ENCODE measurements at regions not wholly inside any gene's neighbourhood (a gene's known extent, or its start where the extent isn't known, plus 50 kb on each side); places are given as distances from the start of the nearest gene placed in this dataset.

- TF ChIP-seq CTCF (conservative IDR thresholded peaks at IDR 0.05; ENCODE audit: low read depth in 2 of 2), result no peak
- TF ChIP-seq EZH2phosphoT487 (IDR thresholded peaks at IDR 0.05; ENCODE audit: unreplicated experiment), result no peak
- TF ChIP-seq REST (IDR thresholded peaks at IDR 0.05; ENCODE audit: unreplicated experiment), result no peak
- no peak for TF ChIP-seq POLR2AphosphoS5 (IDR thresholded peaks at IDR 0.05; ENCODE audit: low read depth)
- TF ChIP-seq EZH2 (IDR thresholded peaks at IDR 0.05; ENCODE audit: low read depth, unreplicated experiment), result no peak
Measured at GRCh38 chr10:114708717-114709335, 50.8 kb upstream of the ABLIM1 start.
